ENCODE measurements at regions not wholly inside any gene's neighbourhood (a gene's known extent, or its start where the extent isn't known, plus 50 kb on each side); places are given as distances from the start of the nearest gene placed in this dataset.

- TF ChIP-seq PBX2 (CRISPR knock-in tag; IDR thresholded peaks at IDR 0.05) (no peak), DDIT3 (CRISPR knock-in tag; IDR thresholded peaks at IDR 0.05) (no peak), BCLAF1 (IDR thresholded peaks at IDR 0.05) (no peak), ZSCAN20 (CRISPR knock-in tag; IDR thresholded peaks at IDR 0.05; ENCODE audit: borderline replicate concordance) (0 out of 2 replicates have a peak, but pooled peaks have one; percentile 20), SOX6 (IDR thresholded peaks at IDR 0.05) (no peak), SOX6 (CRISPR knock-in tag; IDR thresholded peaks at IDR 0.05) (0 out of 2 replicates have a peak, but pooled peaks have one; percentile 20), PCBP2 (optimal IDR thresholded peaks at IDR 0.05; ENCODE audit: low read depth, low read length, poor library complexity, severe bottlenecking) (no peak), ZNF264 (CRISPR knock-in tag; IDR thresholded peaks at IDR 0.05) (0 out of 2 replicates have a peak, but pooled peaks have one; percentile 35), LRRFIP1 (CRISPR knock-in tag; conservative IDR thresholded peaks at IDR 0.05) (no peak), JARID2 (CRISPR knock-in tag; IDR thresholded peaks at IDR 0.05; ENCODE audit: insufficient replicate concordance) (no peak), SP5 (CRISPR knock-in tag; IDR thresholded peaks at IDR 0.05; ENCODE audit: borderline replicate concordance, low read depth) (no peak), TEF (CRISPR knock-in tag; IDR thresholded peaks at IDR 0.05) (0 out of 2 replicates have a peak, but pooled peaks have one; percentile 48), GATAD1 (CRISPR knock-in tag; IDR thresholded peaks at IDR 0.05) (no peak), ZNF724P (CRISPR knock-in tag; IDR thresholded peaks at IDR 0.05; ENCODE audit: borderline replicate concordance) (no peak), SIX4 (CRISPR knock-in tag; IDR thresholded peaks at IDR 0.05) (no peak)
Measured at GRCh38 chr5:135264451-135265440, 134.3 kb downstream of the MACROH2A1 start (continued).

All from HepG2 (cell line).